Osteocyte (in vitro differentiated cells): ENCODE measurements at regions not wholly inside any gene's neighbourhood (a gene's known extent, or its start where the extent isn't known, plus 50 kb on each side); places are given as distances from the start of the nearest gene placed in this dataset.

Source experiments
- DNase-seq: peaks from one replicate; pipeline ENCODE4 v3.0.0; 2021; ENCODE audit warnings: mixed read lengths; ENCODE audit not compliant: unreplicated experiment; ENCODE audit errors: extremely low spot score
- H3K27ac Mint-ChIP-seq: one replicate; pipeline ENCODE4 v1.8.0; 2021; ENCODE audit warnings: mild to moderate bottlenecking, mixed read lengths; ENCODE audit not compliant: unreplicated experiment
- H3K27me3 Mint-ChIP-seq: one replicate; pipeline ENCODE4 v1.8.0; 2021; ENCODE audit warnings: mixed read lengths; ENCODE audit not compliant: unreplicated experiment
- H3K36me3 Mint-ChIP-seq: one replicate; pipeline ENCODE4 v1.8.0; 2021; ENCODE audit warnings: mixed read lengths; ENCODE audit not compliant: unreplicated experiment
- H3K4me1 Mint-ChIP-seq: one replicate; pipeline ENCODE4 v1.8.0; 2021; ENCODE audit warnings: mixed read lengths; ENCODE audit not compliant: unreplicated experiment
- H3K4me3 Mint-ChIP-seq: one replicate; pipeline ENCODE4 v1.8.0; 2021; ENCODE audit warnings: mild to moderate bottlenecking, moderate library complexity, mixed read lengths; ENCODE audit not compliant: unreplicated experiment
- H3K9me3 Mint-ChIP-seq: one replicate; pipeline ENCODE4 v1.8.0; 2021; ENCODE audit warnings: mixed read lengths; ENCODE audit not compliant: unreplicated experiment
- TF ChIP-seq, protein P1 (sequence below): fragments of 200-600 bp; sonication (generic); IDR thresholded peaks from 2 replicates; pipeline ENCODE4 v1.5.0; 2021; ENCODE audit warnings: antibody characterized with exemption, mild to moderate bottlenecking, moderate library complexity

DNA sequence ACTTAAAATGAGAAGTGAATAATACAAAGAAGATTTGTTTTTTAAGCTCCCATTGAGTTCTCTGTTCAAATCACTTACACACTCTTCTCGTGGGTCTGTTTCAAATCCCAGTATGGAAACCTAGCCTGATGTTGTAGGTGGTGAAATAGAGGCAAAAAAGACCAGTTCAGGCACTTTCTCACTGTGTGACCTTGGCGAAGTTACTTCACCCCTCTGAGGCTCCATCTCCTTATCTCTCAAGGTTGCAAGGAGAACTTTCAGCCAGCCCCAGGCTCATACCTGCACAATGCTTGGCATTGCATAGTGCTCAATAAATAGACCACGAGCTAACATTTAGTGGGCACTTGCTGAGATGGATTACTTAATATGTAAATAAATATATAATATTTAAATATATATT, 90.1 kb downstream of the PRLHR start:
- H3K4me3 Mint-ChIP-seq = no peak overlapping the region
- no peaks in the 10 kb centered on the region for H3K36me3 Mint-ChIP-seq
- no peak overlapping the region for H3K27ac Mint-ChIP-seq
- DNase-seq = no peak
- TF ChIP-seq, protein P1, sequence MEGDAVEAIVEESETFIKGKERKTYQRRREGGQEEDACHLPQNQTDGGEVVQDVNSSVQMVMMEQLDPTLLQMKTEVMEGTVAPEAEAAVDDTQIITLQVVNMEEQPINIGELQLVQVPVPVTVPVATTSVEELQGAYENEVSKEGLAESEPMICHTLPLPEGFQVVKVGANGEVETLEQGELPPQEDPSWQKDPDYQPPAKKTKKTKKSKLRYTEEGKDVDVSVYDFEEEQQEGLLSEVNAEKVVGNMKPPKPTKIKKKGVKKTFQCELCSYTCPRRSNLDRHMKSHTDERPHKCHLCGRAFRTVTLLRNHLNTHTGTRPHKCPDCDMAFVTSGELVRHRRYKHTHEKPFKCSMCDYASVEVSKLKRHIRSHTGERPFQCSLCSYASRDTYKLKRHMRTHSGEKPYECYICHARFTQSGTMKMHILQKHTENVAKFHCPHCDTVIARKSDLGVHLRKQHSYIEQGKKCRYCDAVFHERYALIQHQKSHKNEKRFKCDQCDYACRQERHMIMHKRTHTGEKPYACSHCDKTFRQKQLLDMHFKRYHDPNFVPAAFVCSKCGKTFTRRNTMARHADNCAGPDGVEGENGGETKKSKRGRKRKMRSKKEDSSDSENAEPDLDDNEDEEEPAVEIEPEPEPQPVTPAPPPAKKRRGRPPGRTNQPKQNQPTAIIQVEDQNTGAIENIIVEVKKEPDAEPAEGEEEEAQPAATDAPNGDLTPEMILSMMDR = no peak
- H3K4me1 Mint-ChIP-seq = no peaks in the 10 kb centered on the region
- H3K27me3 Mint-ChIP-seq = no peaks in the 10 kb centered on the region
- H3K9me3 Mint-ChIP-seq = no peaks in the 10 kb centered on the region

DNA sequence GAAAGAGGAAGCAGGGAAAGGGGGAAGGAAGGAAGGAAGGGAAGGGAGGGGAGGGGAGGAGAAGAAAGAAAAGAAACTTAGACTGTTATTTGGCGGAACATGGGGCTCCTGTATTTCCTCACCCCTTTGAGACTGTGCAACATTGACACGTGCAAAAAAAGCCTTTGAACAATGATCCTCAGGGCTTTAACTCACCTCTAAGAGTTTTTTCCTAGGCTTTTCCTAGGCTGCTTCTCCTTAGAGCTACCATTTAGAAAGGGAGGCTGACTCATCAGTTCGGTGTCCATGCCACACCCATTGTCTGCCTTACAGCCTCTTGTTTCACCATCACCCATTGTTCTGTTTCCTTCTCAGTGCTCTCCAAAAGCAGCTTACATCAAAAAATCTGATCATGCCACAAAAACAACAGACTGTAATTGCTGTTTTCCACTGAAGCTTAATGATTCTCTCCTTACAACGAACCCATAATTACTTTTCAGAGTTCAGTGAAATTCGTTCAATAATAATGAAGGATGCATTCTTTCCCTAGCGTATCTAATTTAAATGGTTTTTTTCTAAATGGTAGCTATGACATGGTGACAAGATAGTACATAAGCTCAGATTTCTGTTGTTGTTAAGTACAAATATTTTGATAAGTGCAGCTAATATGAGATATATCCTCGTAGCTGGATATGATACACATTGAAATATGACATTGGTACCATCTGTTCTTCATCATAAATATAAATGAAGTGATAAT, 90.8 kb downstream of the PRLHR start:
- Mint-ChIP-seq H3K9me3 (no peaks in the 10 kb centered on the region), H3K36me3 (no peaks in the 10 kb centered on the region), H3K27ac (no peak overlapping the region), H3K27me3 (no peaks in the 10 kb centered on the region), H3K4me3 (no peak overlapping the region), H3K4me1 (no peaks in the 10 kb centered on the region)
- TF ChIP-seq, protein P1 = no peak
- DNase-seq = no peak

DNA sequence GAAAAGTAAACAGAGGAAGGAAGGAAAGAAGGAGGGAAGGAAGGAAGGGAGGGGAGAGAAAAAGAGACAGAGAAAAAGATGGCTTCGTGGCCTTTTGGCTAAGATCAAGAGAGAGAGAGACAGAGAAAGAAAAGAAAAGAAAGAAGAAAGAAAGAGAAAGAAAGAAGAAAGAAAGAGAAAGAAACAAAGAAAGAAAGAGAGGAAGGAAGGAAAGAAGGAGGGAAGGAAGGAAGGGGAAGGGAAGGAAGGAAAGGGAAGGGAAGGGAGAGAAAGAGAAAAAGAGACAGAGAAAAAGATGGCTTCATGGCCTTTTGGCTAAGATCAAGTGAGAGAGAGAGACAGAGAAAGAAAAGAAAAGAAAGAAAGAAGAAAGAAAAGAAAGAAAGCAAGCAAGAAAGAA, 91.4 kb downstream of the PRLHR start:
- no peak for DNase-seq
- TF ChIP-seq, protein P1 = no peak
- Mint-ChIP-seq H3K4me1 (no peaks in the 10 kb centered on the region), H3K36me3 (no peaks in the 10 kb centered on the region), H3K9me3 (no peaks in the 10 kb centered on the region), H3K27ac (no peak overlapping the region), H3K4me3 (no peak overlapping the region), H3K27me3 (no peaks in the 10 kb centered on the region)

DNA sequence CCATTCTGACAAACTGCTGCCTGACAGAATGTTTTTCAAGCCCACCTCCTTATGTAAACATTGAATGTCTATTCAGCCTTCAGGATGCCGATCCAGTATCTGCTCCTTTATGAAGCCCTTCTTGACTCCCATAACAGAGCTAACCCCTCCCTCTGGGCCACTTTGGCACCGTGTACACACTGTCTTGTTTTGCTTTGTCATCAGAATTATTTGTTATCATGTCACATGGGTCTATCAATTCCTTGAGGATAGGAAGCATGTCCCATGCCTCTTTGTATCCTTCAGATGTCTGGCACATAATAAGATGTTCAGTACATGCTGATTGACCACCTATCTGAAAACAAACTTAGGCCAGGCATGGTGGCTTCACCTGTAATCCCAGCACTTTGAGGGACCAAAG, 92.3 kb downstream of the PRLHR start:
- Mint-ChIP-seq H3K27ac (no peak overlapping the region), H3K27me3 (no peaks in the 10 kb centered on the region), H3K4me1 (no peaks in the 10 kb centered on the region), H3K36me3 (no peaks in the 10 kb centered on the region), H3K9me3 (no peaks in the 10 kb centered on the region), H3K4me3 (no peak overlapping the region)
- DNase-seq = no peak
- TF ChIP-seq, protein P1 = no peak

DNA sequence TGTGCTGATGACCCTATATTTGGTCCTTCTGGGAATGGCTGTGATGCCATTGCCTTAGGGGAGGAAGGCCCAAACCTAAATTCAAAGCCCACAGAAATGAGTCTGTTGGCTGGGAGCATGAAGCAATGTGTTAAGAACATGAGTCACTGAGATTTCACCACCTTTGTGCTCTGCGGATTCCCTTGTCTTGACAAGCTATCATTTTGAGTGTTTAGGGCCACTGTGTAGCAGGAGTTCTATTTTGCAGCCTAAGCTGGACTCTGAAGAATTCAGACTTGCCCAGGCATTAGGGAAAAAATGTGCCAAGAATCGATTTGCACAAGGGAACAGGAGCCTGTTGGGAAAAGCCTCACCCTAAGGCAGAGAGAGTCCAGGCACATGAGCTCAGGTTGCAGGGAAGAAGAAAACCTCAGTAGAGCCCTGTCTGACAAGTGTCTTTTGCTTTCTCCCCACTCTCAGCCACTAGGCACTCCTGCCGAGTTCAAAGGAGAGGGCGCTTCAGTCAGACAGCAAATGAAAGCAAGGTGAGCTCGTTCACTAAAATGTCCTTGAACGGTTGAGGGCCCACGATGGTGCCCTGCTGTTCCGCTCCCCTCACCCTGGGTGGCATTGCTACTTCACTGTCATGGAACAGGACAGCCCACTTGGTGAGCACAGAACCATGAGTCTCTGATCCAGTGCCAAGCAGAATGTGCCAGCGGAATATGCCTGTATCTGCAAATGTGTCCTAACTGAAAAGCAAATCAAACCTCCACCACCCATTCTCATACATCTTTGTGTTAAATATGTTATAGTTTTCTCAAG, 93.6 kb downstream of the PRLHR start:
- H3K36me3 Mint-ChIP-seq = no peaks in the 10 kb centered on the region
- no peak overlapping the region for H3K27ac Mint-ChIP-seq
- no peaks in the 10 kb centered on the region for H3K27me3 Mint-ChIP-seq
- no peak for DNase-seq
- H3K4me3 Mint-ChIP-seq = no peak overlapping the region
- no peaks in the 10 kb centered on the region for H3K4me1 Mint-ChIP-seq
- no peaks in the 10 kb centered on the region for H3K9me3 Mint-ChIP-seq
- TF ChIP-seq, protein P1 = no peak
